ENCODE measurements at regions not wholly inside any gene's neighbourhood (a gene's known extent, or its start where the extent isn't known, plus 50 kb on each side); places are given as distances from the start of the nearest gene placed in this dataset.

GRCh38 chr2:71806432-71806831 lies 341.2 kb downstream of the CYP26B1 start:
- no peak overlapping the region for H3K4me3 ChIP-seq (ENCODE audit: low read depth, low read length)
- 90% methylated on average over 2 of the region's 3 CpGs for WGBS (ENCODE audit: insufficient coverage)
- no peaks in the 10 kb centered on the region for H3K4me1 ChIP-seq (ENCODE audit: control insufficient read depth, insufficient read depth, low read length)

GRCh38 chr2:71804281-71804751 lies 343.3 kb downstream of the CYP26B1 start:
- peaks cover 8% of the 10 kb centered on the region for H3K4me1 ChIP-seq (ENCODE audit: control insufficient read depth, insufficient read depth, low read length)

More at GRCh38 chr2:71806432-71806831, 341.2 kb downstream of the CYP26B1 start:
- no peaks in the 10 kb centered on the region for H3K9me3 ChIP-seq (ENCODE audit: control insufficient read depth, insufficient read depth, low read length)
- H3K27me3 ChIP-seq (ENCODE audit: control insufficient read depth, insufficient read depth, low read length): no peaks in the 10 kb centered on the region
- no peak overlapping the region for H3K27ac ChIP-seq (ENCODE audit: low read depth, low read length)
- DNase-seq (ENCODE audit: low read depth in 4 of 6, low spot score in 6 of 6): no peak
- H3K36me3 ChIP-seq (ENCODE audit: control insufficient read depth, insufficient read depth, low read length): no peaks in the 10 kb centered on the region

GRCh38 chr2:71803398-71803797 lies 344.3 kb downstream of the CYP26B1 start:
- Histone ChIP-seq H3K9me3 (ENCODE audit: control insufficient read depth, insufficient read depth, low read length) (no peaks in the 10 kb centered on the region), H3K4me3 (ENCODE audit: low read depth, low read length) (no peak overlapping the region), H3K27ac (ENCODE audit: low read depth, low read length) (no peak overlapping the region), H3K27me3 (ENCODE audit: control insufficient read depth, insufficient read depth, low read length) (no peaks in the 10 kb centered on the region), H3K4me1 (ENCODE audit: control insufficient read depth, insufficient read depth, low read length) (peaks cover 8% of the 10 kb centered on the region), H3K36me3 (ENCODE audit: control insufficient read depth, insufficient read depth, low read length) (no peaks in the 10 kb centered on the region)
- 92% methylated on average over 1 of the region's 2 CpGs for WGBS (ENCODE audit: insufficient coverage)
- no peak for DNase-seq (ENCODE audit: low read depth in 4 of 6, low spot score in 6 of 6)

More at GRCh38 chr2:71804281-71804751, 343.3 kb downstream of the CYP26B1 start:
- no peak for DNase-seq (ENCODE audit: low read depth in 4 of 6, low spot score in 6 of 6)
- WGBS (ENCODE audit: insufficient coverage): 77% methylated on average over 2 of the region's 3 CpGs
- Histone ChIP-seq H3K36me3 (ENCODE audit: control insufficient read depth, insufficient read depth, low read length) (no peaks in the 10 kb centered on the region), H3K4me3 (ENCODE audit: low read depth, low read length) (no peak overlapping the region), H3K9me3 (ENCODE audit: control insufficient read depth, insufficient read depth, low read length) (no peaks in the 10 kb centered on the region), H3K27ac (ENCODE audit: low read depth, low read length) (no peak overlapping the region), H3K27me3 (ENCODE audit: control insufficient read depth, insufficient read depth, low read length) (no peaks in the 10 kb centered on the region)

GRCh38 chr2:71802556-71802955 lies 345.1 kb downstream of the CYP26B1 start:
- Histone ChIP-seq H3K4me1 (ENCODE audit: control insufficient read depth, insufficient read depth, low read length) (peaks cover 8% of the 10 kb centered on the region), H3K27me3 (ENCODE audit: control insufficient read depth, insufficient read depth, low read length) (no peaks in the 10 kb centered on the region)
- 90% methylated on average over 2 of the region's 3 CpGs for WGBS (ENCODE audit: insufficient coverage)

GRCh38 chr2:71801969-71802368 lies 345.7 kb downstream of the CYP26B1 start:
- H3K27ac ChIP-seq (ENCODE audit: low read depth, low read length): no peak overlapping the region
- no peak overlapping the region for H3K4me3 ChIP-seq (ENCODE audit: low read depth, low read length)
- 89% methylated on average over 5 of the region's 8 CpGs for WGBS (ENCODE audit: insufficient coverage)
- no peaks in the 10 kb centered on the region for H3K36me3 ChIP-seq (ENCODE audit: control insufficient read depth, insufficient read depth, low read length)
- no peaks in the 10 kb centered on the region for H3K27me3 ChIP-seq (ENCODE audit: control insufficient read depth, insufficient read depth, low read length)
- H3K9me3 ChIP-seq (ENCODE audit: control insufficient read depth, insufficient read depth, low read length): no peaks in the 10 kb centered on the region
- H3K4me1 ChIP-seq (ENCODE audit: control insufficient read depth, insufficient read depth, low read length): peaks cover 8% of the 10 kb centered on the region
- peak in 2 of 6 donors; percentile 16 to 55 for DNase-seq (ENCODE audit: low read depth in 4 of 6, low spot score in 6 of 6)

More at GRCh38 chr2:71802556-71802955, 345.1 kb downstream of the CYP26B1 start:
- H3K27ac ChIP-seq (ENCODE audit: low read depth, low read length): no peak overlapping the region
- DNase-seq (ENCODE audit: low read depth in 4 of 6, low spot score in 6 of 6): no peak
- H3K4me3 ChIP-seq (ENCODE audit: low read depth, low read length): no peak overlapping the region
- no peaks in the 10 kb centered on the region for H3K36me3 ChIP-seq (ENCODE audit: control insufficient read depth, insufficient read depth, low read length)
- no peaks in the 10 kb centered on the region for H3K9me3 ChIP-seq (ENCODE audit: control insufficient read depth, insufficient read depth, low read length)

GRCh38 chr2:71801556-71801955 lies 346.1 kb downstream of the CYP26B1 start:
- Histone ChIP-seq H3K27me3 (ENCODE audit: control insufficient read depth, insufficient read depth, low read length) (no peaks in the 10 kb centered on the region), H3K9me3 (ENCODE audit: control insufficient read depth, insufficient read depth, low read length) (no peaks in the 10 kb centered on the region), H3K27ac (ENCODE audit: low read depth, low read length) (no peak overlapping the region), H3K36me3 (ENCODE audit: control insufficient read depth, insufficient read depth, low read length) (no peaks in the 10 kb centered on the region), H3K4me1 (ENCODE audit: control insufficient read depth, insufficient read depth, low read length) (peaks cover 8% of the 10 kb centered on the region), H3K4me3 (ENCODE audit: low read depth, low read length) (no peak overlapping the region)
- WGBS (ENCODE audit: insufficient coverage): 75% methylated on average over 2 of the region's 3 CpGs
- DNase-seq (ENCODE audit: low read depth in 4 of 6, low spot score in 6 of 6): no peak

- Histone ChIP-seq H3K4me3 (ENCODE audit: low read depth, low read length) (no peak overlapping the region), H3K9me3 (ENCODE audit: control insufficient read depth, insufficient read depth, low read length) (no peaks in the 10 kb centered on the region), H3K4me1 (ENCODE audit: control insufficient read depth, insufficient read depth, low read length) (peaks cover 8% of the 10 kb centered on the region), H3K27ac (ENCODE audit: low read depth, low read length) (no peak overlapping the region), H3K36me3 (ENCODE audit: control insufficient read depth, insufficient read depth, low read length) (no peaks in the 10 kb centered on the region), H3K27me3 (ENCODE audit: control insufficient read depth, insufficient read depth, low read length) (no peaks in the 10 kb centered on the region)
- no CpG with 5 or more reads among the region's 1 CpG for WGBS (ENCODE audit: insufficient coverage)
- DNase-seq (ENCODE audit: low read depth in 4 of 6, low spot score in 6 of 6): no peak
These were observed 346.8 kb downstream of the CYP26B1 start for GRCh38 chr2:71800851-71801250.

GRCh38 chr2:71800106-71800809 lies 346.9 kb downstream of the DYSF start:
- H3K9me3 ChIP-seq (ENCODE audit: control insufficient read depth, insufficient read depth, low read length): no peaks in the 10 kb centered on the region
- H3K36me3 ChIP-seq (ENCODE audit: control insufficient read depth, insufficient read depth, low read length): no peaks in the 10 kb centered on the region
- 44% methylated on average over 10 of the region's 13 CpGs for WGBS (ENCODE audit: insufficient coverage)
- H3K27me3 ChIP-seq (ENCODE audit: control insufficient read depth, insufficient read depth, low read length): no peaks in the 10 kb centered on the region
- peaks cover 8% of the 10 kb centered on the region for H3K4me1 ChIP-seq (ENCODE audit: control insufficient read depth, insufficient read depth, low read length)
- peak in 2 of 6 donors; percentile 45 to 86 for DNase-seq (ENCODE audit: low read depth in 4 of 6, low spot score in 6 of 6)
- no peak overlapping the region for H3K27ac ChIP-seq (ENCODE audit: low read depth, low read length)
- no peak overlapping the region for H3K4me3 ChIP-seq (ENCODE audit: low read depth, low read length)

- Histone ChIP-seq H3K27ac (ENCODE audit: low read depth, low read length) (no peak overlapping the region), H3K27me3 (ENCODE audit: control insufficient read depth, insufficient read depth, low read length) (no peaks in the 10 kb centered on the region), H3K9me3 (ENCODE audit: control insufficient read depth, insufficient read depth, low read length) (no peaks in the 10 kb centered on the region), H3K4me3 (ENCODE audit: low read depth, low read length) (no peak overlapping the region), H3K4me1 (ENCODE audit: control insufficient read depth, insufficient read depth, low read length) (peaks cover 8% of the 10 kb centered on the region), H3K36me3 (ENCODE audit: control insufficient read depth, insufficient read depth, low read length) (no peaks in the 10 kb centered on the region)
- 71% methylated on average over 1 of the region's 3 CpGs for WGBS (ENCODE audit: insufficient coverage)
- DNase-seq (ENCODE audit: low read depth in 4 of 6, low spot score in 6 of 6): no peak
These were observed 345.7 kb downstream of the DYSF start for GRCh38 chr2:71799013-71799575.
